HepG2 (cell line): ENCODE measurements at regions not wholly inside any gene's neighbourhood (a gene's known extent, or its start where the extent isn't known, plus 50 kb on each side); places are given as distances from the start of the nearest gene placed in this dataset.
A peak's percentile ranks its signal among the peaks of the same experiment; 100 is the strongest.

Experiments
- ARID2 ChIP-seq: sonication (generic); formaldehyde crosslinking; IDR thresholded peaks from 2 replicates; pipeline ENCODE4 v1.8.1; 2022; ENCODE audit warnings: mild to moderate bottlenecking, missing genetic modification reagents, borderline replicate concordance
- CHD4 ChIP-seq: fragments of 200-600 bp; sonication (generic); IDR thresholded peaks from 2 replicates; pipeline ENCODE4 v1.7.0; 2017; ENCODE audit warnings: mild to moderate bottlenecking, low read length, borderline replicate concordance
- CSRNP1 ChIP-seq: sonication (generic); formaldehyde crosslinking; IDR thresholded peaks from 2 replicates; pipeline ENCODE4 v1.8.1; 2023; ENCODE audit warnings: mild to moderate bottlenecking, missing genetic modification reagents
- HDAC2 ChIP-seq: sonication (generic); formaldehyde crosslinking; IDR thresholded peaks from 2 replicates; pipeline ENCODE4 v1.4.0; 2020; ENCODE audit warnings: missing genetic modification reagents
- JUND ChIP-seq: sonication (generic); formaldehyde crosslinking; IDR thresholded peaks from 2 replicates; pipeline ENCODE4 v1.8.0; 2022; ENCODE audit warnings: mild to moderate bottlenecking, missing genetic modification reagents
- NR2C2 ChIP-seq: sonication (generic); formaldehyde crosslinking; IDR thresholded peaks from 2 replicates; pipeline ENCODE4 v1.4.0; 2020; ENCODE audit warnings: missing genetic modification reagents, mild to moderate bottlenecking, moderate library complexity, borderline replicate concordance
- PAWR ChIP-seq: sonication (generic); formaldehyde crosslinking; IDR thresholded peaks from 2 replicates; pipeline ENCODE4 v1.4.0; 2020; ENCODE audit warnings: missing genetic modification reagents, mild to moderate bottlenecking, borderline replicate concordance
- PCBP2 ChIP-seq: fragments of 200-400 bp; formaldehyde crosslinking; optimal IDR thresholded peaks from 2 replicates; pipeline ENCODE3; 2018; ENCODE audit warnings: low read length, low read depth; ENCODE audit not compliant: poor library complexity, severe bottlenecking
- PHF5A ChIP-seq: IDR thresholded peaks from one replicate; pipeline ENCODE4 v1.6.1; 2018; ENCODE audit warnings: low read depth, missing genetic modification reagents; ENCODE audit not compliant: unreplicated experiment
- PPARG ChIP-seq: conservative IDR thresholded peaks from 2 replicates; pipeline ENCODE4 v1.6.1; 2016; ENCODE audit warnings: missing biosample characterization, missing genetic modification reagents
- PTBP1 ChIP-seq: fragments of 200-400 bp; formaldehyde crosslinking; IDR thresholded peaks from 2 replicates; pipeline ENCODE4 v1.6.1; 2018; ENCODE audit warnings: low read length, low read depth; ENCODE audit not compliant: poor library complexity, severe bottlenecking
- SP4 ChIP-seq: sonication (generic); formaldehyde crosslinking; IDR thresholded peaks from 2 replicates; pipeline ENCODE4 v1.8.1; 2023; ENCODE audit warnings: mild to moderate bottlenecking, missing genetic modification reagents
- STAT6 ChIP-seq: sonication (generic); formaldehyde crosslinking; IDR thresholded peaks from 2 replicates; pipeline ENCODE4 v1.4.0; 2020; ENCODE audit warnings: missing genetic modification reagents, mild to moderate bottlenecking, borderline replicate concordance
- THAP8 ChIP-seq: sonication (generic); formaldehyde crosslinking; IDR thresholded peaks from 2 replicates; pipeline ENCODE4 v1.5.1; 2020; ENCODE audit warnings: missing genetic modification reagents, mild to moderate bottlenecking, borderline replicate concordance
- ZNF232 ChIP-seq: sonication (generic); formaldehyde crosslinking; IDR thresholded peaks from 2 replicates; pipeline ENCODE4 v1.4.0; 2020; ENCODE audit warnings: missing genetic modification reagents, borderline replicate concordance
- ZNF329 ChIP-seq: sonication (generic); formaldehyde crosslinking; IDR thresholded peaks from 2 replicates; pipeline ENCODE4 v1.9.0; 2021; ENCODE audit warnings: low read depth, mild to moderate bottlenecking, missing genetic modification reagents
- ZNF460 ChIP-seq: sonication (generic); formaldehyde crosslinking; IDR thresholded peaks from 2 replicates; pipeline ENCODE4 v1.5.1; 2020; ENCODE audit warnings: missing genetic modification reagents, mild to moderate bottlenecking, borderline replicate concordance
- ZNF557 ChIP-seq: sonication (generic); formaldehyde crosslinking; IDR thresholded peaks from 2 replicates; pipeline ENCODE4 v1.4.0; 2020; ENCODE audit warnings: missing genetic modification reagents
- ZNF577 ChIP-seq: sonication (generic); formaldehyde crosslinking; IDR thresholded peaks from 2 replicates; pipeline ENCODE4 v1.4.0; 2020; ENCODE audit warnings: mild to moderate bottlenecking, low read depth, missing genetic modification reagents, borderline replicate concordance
- ZNF761 ChIP-seq: sonication (generic); formaldehyde crosslinking; conservative IDR thresholded peaks from 2 replicates; pipeline ENCODE4 v1.4.0; 2020; ENCODE audit warnings: mild to moderate bottlenecking, missing genetic modification reagents
- ZNF766 ChIP-seq: sonication (generic); formaldehyde crosslinking; IDR thresholded peaks from 2 replicates; pipeline ENCODE4 v1.5.0; 2020; ENCODE audit warnings: missing genetic modification reagents, borderline replicate concordance
- ZNF773 ChIP-seq: sonication (generic); formaldehyde crosslinking; IDR thresholded peaks from 2 replicates; pipeline ENCODE4 v1.4.0; 2020; ENCODE audit warnings: missing genetic modification reagents, borderline replicate concordance
- TF ChIP-seq, protein P1 (sequence below): IDR thresholded peaks from 2 replicates; pipeline ENCODE4 v1.6.1; 2016; ENCODE audit warnings: missing genetic modification reagents, missing compliant biosample characterization
- TF ChIP-seq, protein P2 (sequence below): sonication (generic); formaldehyde crosslinking; IDR thresholded peaks from 2 replicates; pipeline ENCODE4 v1.5.0; 2020; ENCODE audit warnings: missing genetic modification reagents

DNA sequence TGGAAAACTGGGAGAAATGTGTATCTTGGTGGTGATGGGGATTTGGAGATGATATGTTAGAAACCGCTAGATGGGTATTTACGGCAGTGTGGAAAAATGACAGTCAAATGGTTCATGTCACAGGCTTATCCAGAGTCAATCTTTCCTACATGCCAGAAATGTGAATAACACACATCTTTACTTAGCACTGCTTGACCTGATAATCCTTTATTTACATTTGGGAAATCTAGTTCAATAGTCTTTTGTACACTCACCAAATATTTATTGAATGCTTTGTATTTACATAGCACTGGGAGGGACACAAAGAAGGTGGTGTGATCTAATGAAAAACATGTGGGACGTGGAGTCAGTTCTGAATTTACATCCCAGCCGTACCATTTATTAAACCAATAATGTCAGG, 208.2 kb downstream of the DIO2 start (continued):
- TF ChIP-seq STAT6 (CRISPR knock-in tag) = no peak
- no peak for TF ChIP-seq ZNF557 (CRISPR knock-in tag)
- TF ChIP-seq PCBP2 = no peak
- no peak for TF ChIP-seq ZNF761 (CRISPR knock-in tag)
- no peak for TF ChIP-seq SP4 (CRISPR knock-in tag)
- no peak for TF ChIP-seq PHF5A (CRISPR knock-in tag)
- TF ChIP-seq, protein P1, sequence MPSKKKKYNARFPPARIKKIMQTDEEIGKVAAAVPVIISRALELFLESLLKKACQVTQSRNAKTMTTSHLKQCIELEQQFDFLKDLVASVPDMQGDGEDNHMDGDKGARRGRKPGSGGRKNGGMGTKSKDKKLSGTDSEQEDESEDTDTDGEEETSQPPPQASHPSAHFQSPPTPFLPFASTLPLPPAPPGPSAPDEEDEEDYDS = no peak
- TF ChIP-seq ARID2 (CRISPR knock-in tag) = no peak
- TF ChIP-seq PAWR (CRISPR knock-in tag) = no peak
- no peak; the same call in 1 of the 2 replicates for TF ChIP-seq NR2C2 (CRISPR knock-in tag)
- TF ChIP-seq ZNF766 (CRISPR knock-in tag) = no peak
- no peak for TF ChIP-seq ZNF329 (CRISPR knock-in tag)
- no peak for TF ChIP-seq THAP8 (CRISPR knock-in tag)
- TF ChIP-seq PPARG = no peak
- peak; percentile 92 for TF ChIP-seq HDAC2 (CRISPR knock-in tag)
- no peak for TF ChIP-seq ZNF460 (CRISPR knock-in tag)
- TF ChIP-seq ZNF773 (CRISPR knock-in tag) = no peak
- TF ChIP-seq ZNF577 (CRISPR knock-in tag) = no peak
- no peak for TF ChIP-seq ZNF232 (CRISPR knock-in tag)
- no peak for TF ChIP-seq JUND (CRISPR knock-in tag)
- TF ChIP-seq, protein P2, sequence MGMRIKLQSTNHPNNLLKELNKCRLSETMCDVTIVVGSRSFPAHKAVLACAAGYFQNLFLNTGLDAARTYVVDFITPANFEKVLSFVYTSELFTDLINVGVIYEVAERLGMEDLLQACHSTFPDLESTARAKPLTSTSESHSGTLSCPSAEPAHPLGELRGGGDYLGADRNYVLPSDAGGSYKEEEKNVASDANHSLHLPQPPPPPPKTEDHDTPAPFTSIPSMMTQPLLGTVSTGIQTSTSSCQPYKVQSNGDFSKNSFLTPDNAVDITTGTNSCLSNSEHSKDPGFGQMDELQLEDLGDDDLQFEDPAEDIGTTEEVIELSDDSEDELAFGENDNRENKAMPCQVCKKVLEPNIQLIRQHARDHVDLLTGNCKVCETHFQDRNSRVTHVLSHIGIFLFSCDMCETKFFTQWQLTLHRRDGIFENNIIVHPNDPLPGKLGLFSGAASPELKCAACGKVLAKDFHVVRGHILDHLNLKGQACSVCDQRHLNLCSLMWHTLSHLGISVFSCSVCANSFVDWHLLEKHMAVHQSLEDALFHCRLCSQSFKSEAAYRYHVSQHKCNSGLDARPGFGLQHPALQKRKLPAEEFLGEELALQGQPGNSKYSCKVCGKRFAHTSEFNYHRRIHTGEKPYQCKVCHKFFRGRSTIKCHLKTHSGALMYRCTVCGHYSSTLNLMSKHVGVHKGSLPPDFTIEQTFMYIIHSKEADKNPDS (CRISPR knock-in tag) = no peak
- TF ChIP-seq CSRNP1 (CRISPR knock-in tag) = no peak
- no peak for TF ChIP-seq CHD4
- TF ChIP-seq PTBP1 = no peak
